T-helper 17 cell (primary cell): ENCODE measurements at regions not wholly inside any gene's neighbourhood (a gene's known extent, or its start where the extent isn't known, plus 50 kb on each side); places are given as distances from the start of the nearest gene placed in this dataset.

Experiments
- ATAC-seq: fragments of 150-1000 bp; cut with Tn5 transposase; 2 replicates; pipeline ENCODE4 v1.10.0; 2021; ENCODE audit warnings: mild to moderate bottlenecking, moderate library complexity
- DNase-seq, 3 donors: peaks; one replicate each; pipeline versions ENCODE4 v3.0.0 to v3.0.0-alpha.2; 2020 to 2021
- H3K9me3 ChIP-seq: one replicate; pipeline ENCODE4 v1.7.0; 2013; ENCODE audit warnings: low read length, mild to moderate bottlenecking; ENCODE audit not compliant: control insufficient read depth, poor library complexity, severe bottlenecking
- H3K27ac Mint-ChIP-seq: one replicate; pipeline ENCODE4 v1.8.0; 2022; ENCODE audit warnings: mild to moderate bottlenecking, moderate library complexity, mixed read lengths
- H3K27me3 Mint-ChIP-seq: one replicate; pipeline ENCODE4 v1.8.0; 2022; ENCODE audit warnings: mixed read lengths
- H3K36me3 Mint-ChIP-seq: one replicate; pipeline ENCODE4 v1.8.0; 2022; ENCODE audit warnings: low read depth, mixed read lengths
- H3K4me1 Mint-ChIP-seq: one replicate; pipeline ENCODE4 v1.8.0; 2022; ENCODE audit warnings: mild to moderate bottlenecking, mixed read lengths
- H3K4me3 Mint-ChIP-seq: one replicate; pipeline ENCODE4 v1.8.0; 2022; ENCODE audit warnings: mild to moderate bottlenecking, moderate library complexity, mixed read lengths

DNA sequence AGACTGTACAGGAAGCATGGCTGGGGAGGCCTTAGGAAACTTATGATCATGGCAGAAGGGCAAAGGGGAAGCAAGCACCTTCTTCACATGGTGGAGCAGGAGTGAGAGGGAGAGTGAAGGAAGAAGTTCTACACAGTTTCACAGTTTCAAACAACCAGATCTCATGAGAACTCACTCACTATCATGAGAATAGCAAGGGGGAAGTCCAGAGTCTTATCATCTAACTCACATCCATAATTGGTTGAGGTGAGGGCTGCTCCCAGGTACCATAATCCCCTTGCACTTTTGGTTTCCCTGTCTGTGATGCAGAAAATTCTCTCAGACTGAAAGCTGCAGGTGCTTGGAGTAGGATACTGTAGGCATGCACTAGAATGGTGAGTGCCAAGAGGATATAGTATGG is 233.8 kb upstream of the CPEB2 start:
- Mint-ChIP-seq H3K4me1 (peaks cover 2% of the 10 kb centered on the region), H3K27ac (no peak overlapping the region), H3K4me3 (no peak overlapping the region), H3K27me3 (peaks cover 18% of the 10 kb centered on the region), H3K36me3 (no peaks in the 10 kb centered on the region)
- DNase-seq, result no peak
- no peak for ATAC-seq
- H3K9me3 ChIP-seq, result no peaks in the 10 kb centered on the region

DNA sequence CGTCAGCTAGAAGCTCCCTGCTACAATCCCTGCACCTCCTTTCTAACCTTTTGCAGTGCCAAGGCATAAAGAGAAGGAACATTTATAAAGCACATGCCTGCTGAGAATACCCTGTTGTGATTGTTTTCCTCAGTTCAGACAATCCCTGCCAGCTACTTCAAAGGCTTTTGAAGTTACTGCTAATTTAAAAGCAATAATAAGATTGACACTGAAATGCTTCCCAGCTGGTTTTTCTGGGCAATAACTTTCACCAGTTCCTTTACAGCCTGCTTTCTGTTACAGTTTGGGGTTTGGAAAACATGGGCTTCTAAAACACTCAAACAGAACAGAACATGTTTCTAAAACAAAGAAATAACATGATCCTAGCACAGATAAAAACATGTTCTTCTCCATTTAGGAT is 232.3 kb upstream of the CPEB2 start:
- peaks cover 24% of the 10 kb centered on the region for H3K27me3 Mint-ChIP-seq
- no peaks in the 10 kb centered on the region for H3K36me3 Mint-ChIP-seq
- DNase-seq (no peak), ATAC-seq (no peak)
- no peaks in the 10 kb centered on the region for H3K9me3 ChIP-seq
- no peak overlapping the region for H3K4me3 Mint-ChIP-seq
- peaks cover 2% of the 10 kb centered on the region for H3K4me1 Mint-ChIP-seq
- H3K27ac Mint-ChIP-seq, result no peak overlapping the region

GRCh38 chr4:14771094-14771493 is 231.2 kb upstream of the CPEB2 start:
- no peaks in the 10 kb centered on the region for H3K9me3 ChIP-seq
- H3K27me3 Mint-ChIP-seq, result peaks cover 24% of the 10 kb centered on the region

GRCh38 chr4:14771504-14772175 is 230.6 kb upstream of the CPEB2 start:
- H3K9me3 ChIP-seq, result no peaks in the 10 kb centered on the region
- H3K4me1 Mint-ChIP-seq, result no peaks in the 10 kb centered on the region
- no peak overlapping the region for H3K27ac Mint-ChIP-seq
- no peak overlapping the region for H3K4me3 Mint-ChIP-seq
- DNase-seq (no peak), ATAC-seq (no peak)
- H3K36me3 Mint-ChIP-seq, result no peaks in the 10 kb centered on the region
- H3K27me3 Mint-ChIP-seq, result peaks cover 24% of the 10 kb centered on the region

More at GRCh38 chr4:14771094-14771493, 231.2 kb upstream of the CPEB2 start:
- no peak for ATAC-seq
- H3K4me3 Mint-ChIP-seq, result no peak overlapping the region
- DNase-seq, result no peak
- peaks cover 2% of the 10 kb centered on the region for H3K4me1 Mint-ChIP-seq
- H3K36me3 Mint-ChIP-seq, result no peaks in the 10 kb centered on the region
- no peak overlapping the region for H3K27ac Mint-ChIP-seq

GRCh38 chr4:14772388-14772787 is 229.9 kb upstream of the CPEB2 start:
- H3K4me1 Mint-ChIP-seq, result no peaks in the 10 kb centered on the region
- no peaks in the 10 kb centered on the region for H3K9me3 ChIP-seq
- H3K27ac Mint-ChIP-seq, result no peak overlapping the region
- ATAC-seq (no peak), DNase-seq (no peak)
- H3K4me3 Mint-ChIP-seq, result no peak overlapping the region
- H3K36me3 Mint-ChIP-seq, result no peaks in the 10 kb centered on the region
- peaks cover 24% of the 10 kb centered on the region for H3K27me3 Mint-ChIP-seq

DNA sequence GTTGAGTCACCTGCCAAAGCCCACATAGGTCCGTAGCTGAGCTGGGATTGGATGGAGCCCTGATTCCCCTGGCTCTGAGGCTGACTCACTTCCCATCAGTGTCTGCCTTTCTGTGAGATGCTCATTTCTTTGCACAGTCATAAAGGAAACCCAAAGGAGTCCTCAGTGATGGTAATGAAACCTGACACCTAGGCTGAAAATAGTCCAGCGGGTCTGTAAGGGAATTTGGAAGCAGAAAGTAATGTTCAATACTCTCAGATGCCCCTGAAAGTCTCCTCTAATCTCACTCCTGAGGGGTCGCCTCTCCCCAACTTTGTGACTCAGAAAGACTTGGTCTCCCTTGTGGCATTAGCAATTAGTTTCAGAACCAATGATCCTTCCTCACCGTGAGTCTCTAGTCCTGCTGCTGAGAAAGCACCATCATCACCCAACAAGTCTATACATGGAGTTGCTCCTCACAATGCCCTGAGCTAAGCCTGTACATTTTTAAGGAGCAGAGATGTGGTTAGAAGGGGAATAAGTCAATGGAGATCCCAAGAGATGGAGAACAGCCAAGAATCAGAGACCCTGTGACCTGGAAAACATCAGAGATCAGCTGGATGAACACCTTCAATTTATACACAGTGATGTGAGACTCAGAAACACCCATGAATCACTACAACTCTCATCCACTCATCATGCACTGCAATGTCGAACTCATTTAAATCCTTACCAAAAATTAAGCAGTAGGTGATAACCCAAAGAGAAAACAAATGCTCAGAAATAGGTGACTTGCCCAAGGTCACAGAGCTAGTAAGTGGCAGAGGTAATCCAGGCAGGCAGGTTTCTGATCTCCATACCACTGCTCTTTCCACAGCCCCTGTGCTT is 219.0 kb upstream of the CPEB2 start:
- H3K9me3 ChIP-seq, result no peaks in the 10 kb centered on the region
- H3K27me3 Mint-ChIP-seq, result no peaks in the 10 kb centered on the region
- H3K36me3 Mint-ChIP-seq, result no peaks in the 10 kb centered on the region
- H3K27ac Mint-ChIP-seq, result no peak overlapping the region
- H3K4me3 Mint-ChIP-seq, result no peak overlapping the region
- no peak for DNase-seq
- no peaks in the 10 kb centered on the region for H3K4me1 Mint-ChIP-seq
- no peak for ATAC-seq

DNA sequence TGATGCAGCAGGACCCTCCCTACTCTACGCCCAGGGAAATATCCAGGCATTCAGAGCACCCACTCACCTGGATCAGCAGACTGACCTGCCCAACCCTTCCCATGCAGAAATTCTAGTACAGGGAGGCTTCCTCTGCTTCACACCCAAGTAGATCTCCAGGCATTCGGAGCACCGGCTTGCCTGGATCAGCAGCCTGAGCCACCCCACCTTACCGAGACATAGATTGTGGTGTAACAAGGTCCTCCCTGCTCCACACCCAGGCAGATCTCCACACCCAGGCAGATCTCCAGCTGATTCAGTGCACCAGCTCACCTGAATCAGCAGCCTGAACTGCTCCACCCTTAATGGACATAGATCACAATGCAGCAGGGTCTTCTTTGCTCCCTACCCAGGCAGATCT is 215.1 kb upstream of the CPEB2 start:
- H3K9me3 ChIP-seq, result peaks cover 3% of the 10 kb centered on the region
- no peak overlapping the region for H3K4me3 Mint-ChIP-seq
- H3K4me1 Mint-ChIP-seq, result no peaks in the 10 kb centered on the region
- ATAC-seq (no peak), DNase-seq (no peak)
- H3K27ac Mint-ChIP-seq, result no peak overlapping the region
- H3K27me3 Mint-ChIP-seq, result no peaks in the 10 kb centered on the region
- peaks cover 2% of the 10 kb centered on the region for H3K36me3 Mint-ChIP-seq

GRCh38 chr4:14787894-14788293 is 214.4 kb upstream of the CPEB2 start:
- Mint-ChIP-seq H3K27me3 (no peaks in the 10 kb centered on the region), H3K36me3 (peaks cover 2% of the 10 kb centered on the region), H3K4me1 (no peaks in the 10 kb centered on the region), H3K27ac (no peak overlapping the region), H3K4me3 (no peak overlapping the region)
- ATAC-seq (peak; percentile 40), DNase-seq (no peak)
- peaks cover 3% of the 10 kb centered on the region for H3K9me3 ChIP-seq

- no peaks in the 10 kb centered on the region for H3K27me3 Mint-ChIP-seq
- no peak for DNase-seq
- H3K36me3 Mint-ChIP-seq, result peaks cover 2% of the 10 kb centered on the region
- no peaks in the 10 kb centered on the region for H3K4me1 Mint-ChIP-seq
- ATAC-seq, result no peak
- peaks cover 3% of the 10 kb centered on the region for H3K9me3 ChIP-seq
- H3K27ac Mint-ChIP-seq, result no peak overlapping the region
- H3K4me3 Mint-ChIP-seq, result no peak overlapping the region
Observed at GRCh38 chr4:14790494-14790893, 211.8 kb upstream of the CPEB2 start.

- Mint-ChIP-seq H3K27ac (no peak overlapping the region), H3K36me3 (peaks cover 2% of the 10 kb centered on the region), H3K4me3 (no peak overlapping the region), H3K4me1 (no peaks in the 10 kb centered on the region), H3K27me3 (no peaks in the 10 kb centered on the region)
- no peak for DNase-seq
- no peak for ATAC-seq
- H3K9me3 ChIP-seq, result peaks cover 3% of the 10 kb centered on the region
Observed at GRCh38 chr4:14792702-14793227, 209.5 kb upstream of the CPEB2 start.

GRCh38 chr4:14800977-14801376 is 201.3 kb upstream of the CPEB2 start:
- no peaks in the 10 kb centered on the region for H3K4me1 Mint-ChIP-seq
- H3K27ac Mint-ChIP-seq, result no peak overlapping the region
- H3K27me3 Mint-ChIP-seq, result peaks cover 12% of the 10 kb centered on the region
- no peaks in the 10 kb centered on the region for H3K9me3 ChIP-seq
- H3K36me3 Mint-ChIP-seq, result no peaks in the 10 kb centered on the region
- no peak for ATAC-seq
- no peak for DNase-seq
- no peak overlapping the region for H3K4me3 Mint-ChIP-seq

DNA sequence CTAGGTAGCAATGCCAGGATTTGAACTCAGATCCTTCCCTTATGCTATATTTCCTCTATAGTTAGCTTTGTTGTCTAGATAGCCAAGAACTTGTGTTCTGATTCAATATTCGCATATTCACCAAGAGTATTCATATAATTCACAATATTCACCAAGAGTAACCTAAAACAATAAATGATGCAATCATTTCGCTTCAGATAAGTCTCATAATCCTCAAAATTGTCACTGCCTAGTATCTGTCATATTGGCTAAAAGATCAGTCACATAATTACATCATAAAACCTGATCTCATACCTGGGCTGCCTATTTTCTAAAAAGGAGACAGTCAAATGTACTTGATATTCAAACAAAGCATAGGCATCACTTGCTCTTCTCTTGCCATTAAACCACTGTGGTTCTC is 199.7 kb upstream of the CPEB2 start:
- no peaks in the 10 kb centered on the region for H3K4me1 Mint-ChIP-seq
- no peaks in the 10 kb centered on the region for H3K9me3 ChIP-seq
- no peak overlapping the region for H3K4me3 Mint-ChIP-seq
- peaks cover 14% of the 10 kb centered on the region for H3K27me3 Mint-ChIP-seq
- ATAC-seq, result no peak
- H3K27ac Mint-ChIP-seq, result no peak overlapping the region
- DNase-seq, result no peak
- H3K36me3 Mint-ChIP-seq, result no peaks in the 10 kb centered on the region

DNA sequence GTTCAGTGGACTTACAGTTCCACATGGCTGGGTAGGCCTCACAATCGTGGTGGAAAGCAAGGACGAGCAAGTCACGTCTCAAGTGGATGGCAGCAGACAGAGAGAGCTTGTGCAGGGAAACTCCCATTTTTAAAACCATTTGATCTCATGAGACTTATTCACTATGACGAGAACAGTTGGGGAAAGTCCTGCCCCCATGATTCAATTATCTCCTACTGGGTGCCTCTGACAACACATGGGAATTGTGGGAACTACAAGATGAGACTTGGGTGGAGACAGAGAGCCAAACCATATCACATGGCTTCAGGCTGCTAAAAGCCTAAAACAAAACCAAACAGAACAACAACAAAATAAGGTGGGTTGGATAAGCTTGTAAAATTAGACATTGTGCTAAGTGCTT is 194.4 kb upstream of the CPEB2 start:
- Mint-ChIP-seq H3K36me3 (no peaks in the 10 kb centered on the region), H3K27me3 (peaks cover 19% of the 10 kb centered on the region), H3K4me3 (no peak overlapping the region), H3K4me1 (no peaks in the 10 kb centered on the region), H3K27ac (no peak overlapping the region)
- ATAC-seq (no peak), DNase-seq (no peak)
- H3K9me3 ChIP-seq, result no peaks in the 10 kb centered on the region
